Loucy (cell line): ENCODE measurements at regions not wholly inside any gene's neighbourhood (a gene's known extent, or its start where the extent isn't known, plus 50 kb on each side); places are given as distances from the start of the nearest gene placed in this dataset.

Experiments used
- EZH2phosphoT487 ChIP-seq: fragments of 200-600 bp; IDR thresholded peaks from 2 replicates; pipeline ENCODE4 v1.6.1; 2018; ENCODE audit warnings: antibody characterized with exemption, mild to moderate bottlenecking, moderate library complexity, borderline replicate concordance
- TF ChIP-seq, protein P1 (sequence below): fragments of 200-600 bp; sonication (generic); conservative IDR thresholded peaks from 2 replicates; pipeline ENCODE4 v1.5.1; 2014; ENCODE audit warnings: mild to moderate bottlenecking, antibody characterized with exemption, low read length

DNA sequence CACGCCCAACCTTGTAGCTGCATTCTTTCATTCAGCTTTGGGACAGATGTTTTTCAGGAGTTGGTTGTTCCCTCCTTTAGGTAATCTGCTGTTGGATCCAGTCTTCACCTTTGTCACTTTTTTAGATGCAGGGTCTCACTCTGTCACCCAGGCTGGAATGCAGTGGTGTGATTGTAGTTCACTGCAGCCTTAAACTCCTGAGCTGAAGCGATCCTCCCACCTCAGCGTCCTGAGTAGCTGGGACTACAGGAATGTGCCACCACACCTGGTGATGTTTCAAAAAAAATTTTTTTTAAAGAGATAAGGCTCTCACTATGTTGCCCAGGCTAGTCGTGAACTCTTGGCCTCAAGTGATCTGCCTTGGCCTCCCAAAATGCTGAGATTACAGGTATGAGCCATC, 164.3 kb downstream of the KTN1 start:
- TF ChIP-seq, protein P1, sequence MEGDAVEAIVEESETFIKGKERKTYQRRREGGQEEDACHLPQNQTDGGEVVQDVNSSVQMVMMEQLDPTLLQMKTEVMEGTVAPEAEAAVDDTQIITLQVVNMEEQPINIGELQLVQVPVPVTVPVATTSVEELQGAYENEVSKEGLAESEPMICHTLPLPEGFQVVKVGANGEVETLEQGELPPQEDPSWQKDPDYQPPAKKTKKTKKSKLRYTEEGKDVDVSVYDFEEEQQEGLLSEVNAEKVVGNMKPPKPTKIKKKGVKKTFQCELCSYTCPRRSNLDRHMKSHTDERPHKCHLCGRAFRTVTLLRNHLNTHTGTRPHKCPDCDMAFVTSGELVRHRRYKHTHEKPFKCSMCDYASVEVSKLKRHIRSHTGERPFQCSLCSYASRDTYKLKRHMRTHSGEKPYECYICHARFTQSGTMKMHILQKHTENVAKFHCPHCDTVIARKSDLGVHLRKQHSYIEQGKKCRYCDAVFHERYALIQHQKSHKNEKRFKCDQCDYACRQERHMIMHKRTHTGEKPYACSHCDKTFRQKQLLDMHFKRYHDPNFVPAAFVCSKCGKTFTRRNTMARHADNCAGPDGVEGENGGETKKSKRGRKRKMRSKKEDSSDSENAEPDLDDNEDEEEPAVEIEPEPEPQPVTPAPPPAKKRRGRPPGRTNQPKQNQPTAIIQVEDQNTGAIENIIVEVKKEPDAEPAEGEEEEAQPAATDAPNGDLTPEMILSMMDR = no peak
- no peak for TF ChIP-seq EZH2phosphoT487
